GM18526 (cell line): ENCODE measurements at regions not wholly inside any gene's neighbourhood (a gene's known extent, or its start where the extent isn't known, plus 50 kb on each side); places are given as distances from the start of the nearest gene placed in this dataset.

Experiments
- POLR2A ChIP-seq: IDR thresholded peaks from 3 replicates; pipeline ENCODE4 v1.6.1; 2011; ENCODE audit not compliant: insufficient read length; ENCODE audit errors: extremely low read depth

- TF ChIP-seq POLR2A, result no peak
Measured at GRCh38 chr14:105913861-105914260, 387.5 kb downstream of the TMEM121 start.

- TF ChIP-seq POLR2A, result no peak
Measured at GRCh38 chr14:105914738-105915385, 388.5 kb downstream of the TMEM121 start.

- no peak for TF ChIP-seq POLR2A
Measured at GRCh38 chr14:105917933-105918436, 391.6 kb downstream of the TMEM121 start.

- no peak for TF ChIP-seq POLR2A
Measured at GRCh38 chr14:105918496-105919262, 392.3 kb downstream of the TMEM121 start.

- TF ChIP-seq POLR2A, result no peak
Measured at GRCh38 chr14:105919458-105920150, 393.2 kb downstream of the TMEM121 start.

- no peak for TF ChIP-seq POLR2A
Measured at GRCh38 chr14:105924951-105925591, 398.7 kb downstream of the TMEM121 start.

GRCh38 chr14:105925615-105926372, 399.4 kb downstream of the TMEM121 start:
- no peak for TF ChIP-seq POLR2A

GRCh38 chr14:105926373-105927095, 400.2 kb downstream of the TMEM121 start:
- TF ChIP-seq POLR2A, result no peak

- no peak for TF ChIP-seq POLR2A
Measured at GRCh38 chr14:105927096-105928060, 401.0 kb downstream of the TMEM121 start.

- no peak for TF ChIP-seq POLR2A
Measured at GRCh38 chr14:105929327-105930081, 403.1 kb downstream of the TMEM121 start.

GRCh38 chr14:105930572-105930971, 404.2 kb downstream of the TMEM121 start:
- TF ChIP-seq POLR2A, result no peak

- TF ChIP-seq POLR2A, result no peak
Measured at GRCh38 chr14:105931808-105932483, 405.6 kb downstream of the TMEM121 start.
